PC-9 (cell line): ENCODE measurements at regions not wholly inside any gene's neighbourhood (a gene's known extent, or its start where the extent isn't known, plus 50 kb on each side); places are given as distances from the start of the nearest gene placed in this dataset.

Experiments used
- CTCF ChIP-seq: fragments of 200-600 bp; sonication (generic); conservative IDR thresholded peaks from 2 replicates; pipeline ENCODE4 v1.6.1; 2017; ENCODE audit warnings: mixed run types, antibody characterized with exemption, mild to moderate bottlenecking, moderate library complexity
- EZH2 ChIP-seq: fragments of 200-600 bp; sonication (generic); IDR thresholded peaks from 2 replicates; pipeline ENCODE4 v1.8.0; 2017; ENCODE audit warnings: antibody characterized with exemption, low read depth

- no peak for TF ChIP-seq CTCF
- no peak for TF ChIP-seq EZH2
Measured at GRCh38 chr5:39482098-39482497, 57.3 kb upstream of the DAB2 start.
